ENCODE measurements at regions not wholly inside any gene's neighbourhood (a gene's known extent, or its start where the extent isn't known, plus 50 kb on each side); places are given as distances from the start of the nearest gene placed in this dataset.
A peak's percentile ranks its signal among the peaks of the same experiment; 100 is the strongest.
"Not testable (repeated sequence)": the region's sequence is repeated elsewhere in the genome, so short reads cannot be mapped to it uniquely, and the experiment has no call there.

- not testable (repeated sequence) for FAIRE-seq; DNase-seq (ENCODE audit: insufficient read length, low spot score)
These were observed 660.3 kb upstream of the ATXN7L3B start for GRCh38 chr12:73877291-73877690.

- FAIRE-seq: no peak
- no peak for DNase-seq (ENCODE audit: insufficient read length, low spot score)
These were observed 645.4 kb upstream of the ATXN7L3B start for GRCh38 chr12:73892201-73892600.

DNA sequence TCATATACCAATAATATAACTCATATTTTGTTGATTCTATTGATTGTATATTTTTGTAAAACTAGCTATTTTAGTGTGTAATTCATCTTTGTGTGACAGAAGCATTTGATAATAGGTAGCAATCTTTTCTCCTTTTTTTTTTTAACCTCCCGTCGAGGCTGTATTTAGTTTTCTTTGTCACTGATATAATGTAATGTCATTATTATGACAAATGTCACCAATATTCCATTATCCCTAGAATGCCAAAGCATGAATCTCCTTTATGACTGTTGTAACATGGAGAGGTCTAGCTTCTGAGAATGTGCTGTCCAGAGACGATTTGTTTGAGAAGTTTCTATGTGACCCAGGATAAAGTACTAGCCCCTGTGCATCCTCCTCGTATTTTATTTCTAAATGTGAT is 639.0 kb upstream of the ATXN7L3B start:
- FAIRE-seq (no peak), DNase-seq (ENCODE audit: insufficient read length, low spot score) (no peak)

GRCh38 chr12:73902260-73902659 is 635.4 kb upstream of the ATXN7L3B start:
- no peak for DNase-seq (ENCODE audit: insufficient read length, low spot score)
- FAIRE-seq: no peak

DNA sequence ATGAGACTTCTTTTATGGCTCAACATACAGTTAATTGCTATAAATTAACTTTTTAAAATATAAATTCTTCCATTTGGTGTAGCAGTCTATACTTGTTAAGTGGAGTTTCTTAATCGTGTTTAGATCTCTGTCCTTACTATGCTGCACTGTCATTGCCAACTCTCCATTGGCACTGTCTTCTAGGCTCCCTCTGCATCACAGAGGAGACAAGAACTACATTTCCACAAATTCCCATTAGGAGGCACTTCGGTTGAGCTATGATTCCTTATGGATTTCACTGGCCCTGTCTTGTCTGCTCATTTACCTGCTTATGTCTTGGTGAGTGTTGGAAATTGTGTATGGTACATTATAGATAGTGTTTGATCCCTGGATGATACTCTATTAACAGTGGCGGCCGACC is 630.9 kb upstream of the ATXN7L3B start:
- DNase-seq (ENCODE audit: insufficient read length, low spot score): no peak
- FAIRE-seq: no peak

DNA sequence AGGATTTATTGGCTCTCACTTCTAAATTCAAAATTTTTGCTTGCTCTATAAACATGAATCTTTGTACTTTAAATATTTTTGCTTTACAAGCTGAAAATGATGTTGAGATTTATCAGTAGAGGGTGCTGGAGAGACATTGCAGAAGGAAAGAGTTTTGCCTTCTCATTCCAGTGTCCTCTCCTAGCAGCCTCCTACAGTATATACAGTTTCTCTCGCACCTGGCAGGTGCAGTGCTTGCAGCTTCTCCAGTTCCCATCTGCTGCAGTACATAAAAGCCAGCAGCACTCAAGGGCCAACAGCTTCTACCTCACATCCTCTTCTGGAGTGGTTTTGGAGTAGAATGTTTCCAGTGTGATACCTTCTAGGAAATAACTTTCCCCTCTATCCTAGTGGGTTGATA is 601.8 kb upstream of the ATXN7L3B start:
- DNase-seq (ENCODE audit: insufficient read length, low spot score) (no peak), FAIRE-seq (no peak)

DNA sequence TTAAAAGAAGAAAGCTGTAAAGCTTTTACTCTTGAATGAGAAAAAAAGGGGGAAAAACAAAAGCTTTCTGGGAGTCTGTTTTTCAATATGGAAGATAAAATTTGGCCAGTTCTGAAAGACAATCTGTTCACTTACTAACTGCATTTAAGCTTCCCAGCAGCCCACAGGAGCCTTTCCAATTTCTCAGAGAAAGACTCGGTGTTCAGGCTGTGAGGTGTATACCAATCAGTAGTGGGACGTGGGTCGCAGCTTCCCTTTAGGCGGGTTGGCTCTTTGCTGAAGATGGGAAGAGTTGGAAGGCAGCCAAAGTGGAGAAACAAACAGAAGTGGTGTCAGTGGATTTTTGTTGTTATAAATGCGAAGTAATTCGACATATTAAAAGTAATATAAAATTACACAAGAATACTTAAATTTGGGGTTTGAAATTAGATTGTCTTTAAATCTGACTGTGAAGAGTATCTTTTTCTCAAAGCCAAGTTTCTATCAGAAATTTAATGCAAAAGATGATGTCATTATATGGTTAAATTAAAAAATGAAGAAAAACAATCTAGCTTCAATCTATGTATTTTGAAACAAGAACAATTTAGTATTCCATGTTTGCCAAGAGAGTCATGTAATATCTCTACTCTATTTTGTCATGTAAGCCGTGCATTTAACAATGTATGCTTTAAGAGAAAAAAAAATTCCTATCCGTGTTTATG is 590.2 kb upstream of the ATXN7L3B start:
- DNase-seq (ENCODE audit: insufficient read length, low spot score) (no peak), FAIRE-seq (no peak)

GRCh38 chr12:73950507-73950906 is 587.1 kb upstream of the ATXN7L3B start:
- DNase-seq (ENCODE audit: insufficient read length, low spot score): no peak
- FAIRE-seq: no peak

GRCh38 chr12:73951956-73952703 is 585.5 kb upstream of the ATXN7L3B start:
- FAIRE-seq: no peak
- DNase-seq (ENCODE audit: insufficient read length, low spot score): no peak

- DNase-seq (ENCODE audit: insufficient read length, low spot score) (no peak), FAIRE-seq (no peak)
These were observed 573.0 kb upstream of the ATXN7L3B start for GRCh38 chr12:73964641-73965040.

GRCh38 chr12:73973486-73973885 is 564.1 kb upstream of the ATXN7L3B start:
- DNase-seq (ENCODE audit: insufficient read length, low spot score) (no peak), FAIRE-seq (no peak)

DNA sequence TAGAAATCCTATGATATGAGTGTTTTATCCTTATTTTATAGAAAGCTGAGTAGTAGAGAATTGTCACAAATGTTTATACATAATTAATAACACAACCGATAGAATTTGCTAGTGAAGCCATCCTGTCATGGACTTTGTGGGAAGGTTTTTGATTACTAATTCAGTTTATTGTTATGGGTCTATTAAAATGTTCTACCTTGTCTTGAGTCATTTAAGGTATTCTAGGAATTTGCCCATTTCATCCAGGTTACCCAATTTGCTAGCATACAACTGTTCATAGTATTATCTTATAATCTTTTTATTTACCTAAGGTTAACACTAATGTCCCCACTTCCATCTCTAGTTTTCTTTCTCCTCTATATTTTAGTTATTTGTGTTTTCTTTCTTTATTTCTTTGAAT is 553.1 kb upstream of the ATXN7L3B start:
- no peak for FAIRE-seq

GRCh38 chr12:73991138-73991537 is 546.5 kb upstream of the ATXN7L3B start:
- DNase-seq (ENCODE audit: insufficient read length, low spot score) (no peak), FAIRE-seq (no peak)

More for the DNA sequence above, 553.1 kb upstream of the ATXN7L3B start:
- DNase-seq (ENCODE audit: insufficient read length, low spot score): no peak

- FAIRE-seq (no peak), DNase-seq (ENCODE audit: insufficient read length, low spot score) (no peak)
These were observed 538.7 kb upstream of the ATXN7L3B start for GRCh38 chr12:73998894-73999293.

DNA sequence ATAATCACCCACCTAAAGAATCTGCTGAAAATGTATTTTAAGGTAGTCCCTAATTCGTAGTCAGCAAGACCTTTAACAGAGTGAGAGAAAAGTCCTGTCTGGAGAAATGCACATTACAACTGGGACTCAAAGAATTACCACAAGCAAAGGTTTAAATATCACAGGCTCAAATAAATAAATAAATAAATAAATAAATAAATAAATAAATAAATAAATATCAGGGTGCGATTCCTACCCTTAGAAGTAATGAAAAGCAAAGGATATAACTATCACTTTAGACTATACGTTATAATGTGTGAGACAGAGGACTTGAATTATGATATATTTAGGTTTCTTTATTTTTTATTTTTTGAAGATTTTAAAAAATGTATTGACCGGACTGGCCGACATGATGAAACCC is 522.5 kb upstream of the ATXN7L3B start:
- DNase-seq (ENCODE audit: insufficient read length, low spot score): no peak
- no peak for FAIRE-seq

GRCh38 chr12:74016324-74016723 is 521.3 kb upstream of the ATXN7L3B start:
- not testable (repeated sequence) for FAIRE-seq; DNase-seq (ENCODE audit: insufficient read length, low spot score)

- DNase-seq (ENCODE audit: insufficient read length, low spot score) (no peak), FAIRE-seq (no peak)
These were observed 518.8 kb upstream of the ATXN7L3B start for GRCh38 chr12:74018849-74019248.

DNA sequence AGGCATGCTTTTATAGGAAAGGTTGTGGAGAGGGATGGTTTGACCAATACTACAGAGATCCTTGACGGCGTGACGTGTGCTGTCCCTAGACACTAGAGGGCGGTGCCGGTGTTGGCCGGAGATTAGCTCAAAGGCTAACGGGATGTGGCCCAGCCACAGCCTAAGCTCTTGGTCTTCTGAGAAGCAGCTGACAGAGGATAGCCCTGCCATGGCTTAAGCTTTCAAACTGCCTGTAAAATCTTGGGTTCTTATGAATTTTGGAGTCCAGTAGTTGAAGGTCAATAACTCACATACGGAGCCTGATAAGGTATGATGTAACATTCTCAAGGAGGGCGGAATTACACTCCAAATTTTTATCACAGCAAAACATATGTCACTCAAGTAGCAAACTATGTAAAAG is 515.7 kb upstream of the ATXN7L3B start:
- peak; percentile 52 for FAIRE-seq
- DNase-seq (ENCODE audit: insufficient read length, low spot score): peak; percentile 31

- FAIRE-seq (no peak), DNase-seq (ENCODE audit: insufficient read length, low spot score) (no peak)
These were observed 506.6 kb upstream of the ATXN7L3B start for GRCh38 chr12:74031045-74031444.

DNA sequence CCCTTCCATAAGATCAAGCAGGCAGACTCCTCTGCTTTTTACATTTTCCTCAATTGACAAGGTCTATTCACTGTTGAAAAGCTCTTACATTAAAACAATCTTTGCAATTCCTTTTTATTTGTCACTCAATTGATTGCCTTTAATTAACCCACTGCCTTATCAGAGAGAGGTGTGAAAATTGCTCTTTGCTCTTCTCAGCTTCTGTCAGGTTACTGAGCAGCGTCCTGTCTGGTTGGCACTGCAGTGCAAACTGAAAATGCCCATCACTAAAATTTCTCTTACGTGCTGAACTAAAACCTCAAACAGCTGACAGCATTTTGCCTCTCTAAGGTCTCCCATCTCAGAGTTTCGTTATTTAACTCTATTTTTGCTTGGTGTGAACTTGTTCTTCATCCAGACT is 504.1 kb upstream of the ATXN7L3B start:
- no peak for DNase-seq (ENCODE audit: insufficient read length, low spot score)

DNA sequence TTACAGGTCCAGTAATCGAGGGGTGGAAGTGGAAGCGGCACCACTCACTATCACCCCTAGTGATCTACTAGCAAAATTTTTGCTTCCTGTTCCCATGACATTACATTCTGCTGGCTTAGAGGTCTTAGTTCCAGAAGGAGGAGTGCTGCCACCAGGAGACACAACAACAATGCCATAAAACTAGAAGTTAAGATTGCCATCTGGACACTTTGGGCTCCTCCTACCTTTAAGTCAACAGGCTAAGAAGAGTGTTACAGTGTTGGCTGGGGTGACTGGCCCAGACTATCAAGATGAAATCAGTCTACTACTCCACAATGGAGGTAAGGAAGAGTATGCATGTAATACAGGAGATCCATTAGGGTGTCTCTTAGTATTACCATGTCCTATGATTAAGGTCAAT is 498.5 kb upstream of the ATXN7L3B start:
- not testable (repeated sequence) for DNase-seq (ENCODE audit: insufficient read length, low spot score); FAIRE-seq

More for the DNA sequence above, 504.1 kb upstream of the ATXN7L3B start:
- no peak for FAIRE-seq

DNA sequence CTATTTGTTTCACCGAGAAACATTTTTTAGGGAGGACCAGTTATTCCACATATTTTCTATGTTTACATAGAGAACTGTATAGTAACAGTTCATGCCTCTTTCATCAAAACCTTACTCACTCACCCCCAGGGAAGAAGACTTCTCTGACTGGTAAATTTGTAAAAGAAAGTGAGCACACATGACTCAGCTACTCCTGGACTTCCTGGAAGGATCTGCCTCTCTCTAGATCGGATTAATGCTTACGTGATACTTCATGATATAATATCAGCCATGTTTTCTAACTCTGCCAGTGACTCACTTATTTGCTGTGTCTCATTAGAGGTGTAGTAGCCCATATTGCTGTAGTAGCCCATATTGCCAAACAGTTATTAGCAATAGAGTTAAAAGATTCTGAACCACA is 494.3 kb upstream of the ATXN7L3B start:
- no peak for FAIRE-seq

More for the DNA sequence above, 494.3 kb upstream of the ATXN7L3B start:
- peak; percentile 14 for DNase-seq (ENCODE audit: insufficient read length, low spot score)

All from HTR-8/SVneo (cell line).